Loucy (cell line): ENCODE measurements at regions not wholly inside any gene's neighbourhood (a gene's known extent, or its start where the extent isn't known, plus 50 kb on each side); places are given as distances from the start of the nearest gene placed in this dataset.

Source experiments
- EZH2phosphoT487 ChIP-seq: fragments of 200-600 bp; IDR thresholded peaks from 2 replicates; pipeline ENCODE4 v1.6.1; 2018; ENCODE audit warnings: antibody characterized with exemption, mild to moderate bottlenecking, moderate library complexity, borderline replicate concordance
- TF ChIP-seq, protein P1 (sequence below): fragments of 200-600 bp; sonication (generic); conservative IDR thresholded peaks from 2 replicates; pipeline ENCODE4 v1.5.1; 2014; ENCODE audit warnings: mild to moderate bottlenecking, antibody characterized with exemption, low read length

DNA sequence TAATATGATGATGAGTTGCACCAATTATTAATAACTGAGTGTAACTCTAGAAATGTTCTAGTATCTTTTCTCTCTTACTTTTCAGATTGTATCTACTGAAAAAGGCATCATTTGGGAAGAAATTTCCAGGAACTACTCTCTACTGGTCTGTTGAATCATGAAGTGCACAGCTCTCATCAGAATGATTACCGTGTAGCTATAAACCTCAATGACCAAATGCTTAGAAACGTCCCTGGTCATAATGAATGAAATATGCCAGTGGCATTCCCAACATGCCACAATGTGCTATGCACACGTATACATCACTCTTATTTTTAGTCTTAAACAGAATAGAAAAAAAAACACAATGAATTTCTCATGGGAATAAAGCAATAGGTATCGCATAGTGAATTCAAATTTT is 534.3 kb upstream of the OLFM3 start:
- TF ChIP-seq EZH2phosphoT487: no peak
- TF ChIP-seq, protein P1, sequence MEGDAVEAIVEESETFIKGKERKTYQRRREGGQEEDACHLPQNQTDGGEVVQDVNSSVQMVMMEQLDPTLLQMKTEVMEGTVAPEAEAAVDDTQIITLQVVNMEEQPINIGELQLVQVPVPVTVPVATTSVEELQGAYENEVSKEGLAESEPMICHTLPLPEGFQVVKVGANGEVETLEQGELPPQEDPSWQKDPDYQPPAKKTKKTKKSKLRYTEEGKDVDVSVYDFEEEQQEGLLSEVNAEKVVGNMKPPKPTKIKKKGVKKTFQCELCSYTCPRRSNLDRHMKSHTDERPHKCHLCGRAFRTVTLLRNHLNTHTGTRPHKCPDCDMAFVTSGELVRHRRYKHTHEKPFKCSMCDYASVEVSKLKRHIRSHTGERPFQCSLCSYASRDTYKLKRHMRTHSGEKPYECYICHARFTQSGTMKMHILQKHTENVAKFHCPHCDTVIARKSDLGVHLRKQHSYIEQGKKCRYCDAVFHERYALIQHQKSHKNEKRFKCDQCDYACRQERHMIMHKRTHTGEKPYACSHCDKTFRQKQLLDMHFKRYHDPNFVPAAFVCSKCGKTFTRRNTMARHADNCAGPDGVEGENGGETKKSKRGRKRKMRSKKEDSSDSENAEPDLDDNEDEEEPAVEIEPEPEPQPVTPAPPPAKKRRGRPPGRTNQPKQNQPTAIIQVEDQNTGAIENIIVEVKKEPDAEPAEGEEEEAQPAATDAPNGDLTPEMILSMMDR: no peak
